Right kidney (tissue), 1 donor: ENCODE measurements at regions not wholly inside any gene's neighbourhood (a gene's known extent, or its start where the extent isn't known, plus 50 kb on each side); places are given as distances from the start of the nearest gene placed in this dataset.

ENCODE experiments used
- DNase-seq: peaks from one replicate; pipeline ENCODE4 v3.0.0-alpha.2; 2016

GRCh38 chr11:113553235-113553634 is 78.0 kb upstream of the DRD2 start:
- no peak for DNase-seq

GRCh38 chr11:113552271-113552670 is 77.1 kb upstream of the DRD2 start:
- DNase-seq, result no peak

DNA sequence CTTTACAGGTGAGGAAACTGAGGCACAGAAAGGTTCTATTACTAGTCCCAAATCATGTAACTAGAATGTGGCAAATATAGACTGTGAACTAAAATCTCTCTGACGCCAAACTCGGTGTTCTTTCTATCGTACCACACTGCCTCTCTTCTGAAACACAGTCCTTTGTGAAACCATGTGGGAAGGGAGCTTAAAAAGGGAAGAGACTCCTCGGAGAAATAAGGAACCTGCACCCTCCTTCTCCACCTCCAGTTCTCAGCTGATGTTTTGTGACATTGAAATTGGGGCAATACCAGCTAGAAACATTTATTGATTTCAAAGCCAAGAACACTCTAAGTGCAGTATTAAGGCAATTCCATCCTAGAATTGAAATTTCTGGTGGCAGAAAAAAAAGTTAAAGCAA is 76.4 kb upstream of the DRD2 start:
- no peak for DNase-seq

DNA sequence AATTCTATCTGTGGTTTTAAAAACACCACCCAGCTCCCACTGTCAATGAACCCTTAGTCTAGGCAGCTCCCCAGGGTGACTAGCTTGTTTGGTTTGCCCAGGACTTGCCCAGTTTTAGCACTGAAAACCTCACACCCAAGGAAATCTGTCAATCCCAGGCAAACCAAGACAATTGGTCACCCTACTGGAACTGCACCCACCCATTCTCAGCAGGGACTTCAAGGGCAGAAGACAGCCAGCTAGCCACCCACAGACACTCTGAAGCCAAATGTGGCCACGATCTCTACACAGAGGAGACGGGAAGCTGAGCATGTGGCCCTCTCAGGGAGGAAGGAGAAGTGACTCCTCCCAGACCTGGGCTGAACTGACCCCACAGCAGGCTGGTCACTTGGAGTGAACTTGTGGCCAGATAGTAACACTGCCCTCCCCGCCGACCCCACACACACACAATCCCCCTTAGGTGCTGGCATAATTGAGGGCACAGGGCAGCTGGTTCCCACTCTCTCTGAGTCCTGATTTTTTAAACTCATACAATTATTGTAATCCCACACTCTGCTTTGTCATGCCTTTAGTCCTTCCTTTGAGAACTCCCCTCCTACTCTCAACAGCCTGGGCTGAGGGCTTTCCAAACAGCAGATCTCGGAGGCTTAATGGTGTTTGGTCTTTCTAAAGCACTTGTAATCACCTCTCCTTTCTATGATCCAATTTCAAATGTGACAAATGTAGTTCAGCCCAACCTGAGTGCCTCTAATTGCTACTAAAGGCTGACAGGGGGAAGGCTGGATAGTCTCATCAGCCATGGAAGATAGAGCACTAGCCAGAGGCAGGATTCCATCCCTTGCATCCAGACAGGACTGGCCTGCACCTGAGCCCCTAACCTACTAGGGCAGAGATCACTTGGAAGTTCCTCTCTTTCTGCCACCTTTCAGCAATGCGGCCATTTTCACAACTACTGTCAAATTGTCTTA is 74.7 kb upstream of the DRD2 start:
- DNase-seq, result no peak

DNA sequence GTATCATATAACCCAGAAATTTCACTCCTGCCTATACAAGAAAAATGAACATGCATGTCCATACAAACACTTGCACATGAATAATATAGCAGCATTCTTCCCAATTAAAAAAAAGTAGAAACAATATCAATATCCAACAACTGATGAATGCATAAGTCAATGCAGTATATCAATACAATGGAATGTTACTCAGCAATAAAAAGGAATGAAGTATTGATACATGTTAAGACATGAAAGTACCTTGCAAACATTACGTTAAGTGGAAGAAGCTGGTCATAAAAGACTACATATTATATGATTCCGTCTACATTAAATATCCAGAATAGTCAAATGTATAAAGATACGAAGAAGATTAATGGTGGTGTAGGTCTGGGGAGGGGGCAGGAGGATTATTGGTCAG is 73.9 kb upstream of the DRD2 start:
- no peak for DNase-seq

- no peak for DNase-seq
These were observed 72.5 kb upstream of the DRD2 start for GRCh38 chr11:113547739-113548138.

- DNase-seq, result no peak
These were observed 71.7 kb upstream of the DRD2 start for GRCh38 chr11:113546757-113547507.

GRCh38 chr11:113542420-113542819 is 67.2 kb upstream of the DRD2 start:
- no peak for DNase-seq

- no peak for DNase-seq
These were observed 65.5 kb upstream of the DRD2 start for GRCh38 chr11:113540416-113541330.

GRCh38 chr11:113538451-113539412 is 63.5 kb upstream of the DRD2 start:
- no peak for DNase-seq

- no peak for DNase-seq
These were observed 59.4 kb upstream of the DRD2 start for GRCh38 chr11:113534625-113535024.

DNA sequence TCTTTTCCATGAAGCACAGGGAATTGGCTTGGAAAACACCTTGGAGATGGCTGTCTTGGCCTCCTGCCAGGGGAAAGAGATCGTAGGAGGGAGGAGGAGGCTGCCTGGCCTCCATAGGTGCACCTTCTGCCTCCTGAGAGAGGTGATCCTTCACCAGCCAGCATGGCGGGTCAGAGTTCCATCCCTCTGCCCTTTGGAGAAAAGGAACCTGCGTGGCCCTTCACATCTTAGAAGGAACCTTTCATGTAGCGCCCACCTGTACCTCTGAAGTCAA is 58.2 kb upstream of the DRD2 start:
- DNase-seq, result no peak

GRCh38 chr11:113532697-113533424 is 57.7 kb upstream of the DRD2 start:
- peak; percentile 21 for DNase-seq

DNA sequence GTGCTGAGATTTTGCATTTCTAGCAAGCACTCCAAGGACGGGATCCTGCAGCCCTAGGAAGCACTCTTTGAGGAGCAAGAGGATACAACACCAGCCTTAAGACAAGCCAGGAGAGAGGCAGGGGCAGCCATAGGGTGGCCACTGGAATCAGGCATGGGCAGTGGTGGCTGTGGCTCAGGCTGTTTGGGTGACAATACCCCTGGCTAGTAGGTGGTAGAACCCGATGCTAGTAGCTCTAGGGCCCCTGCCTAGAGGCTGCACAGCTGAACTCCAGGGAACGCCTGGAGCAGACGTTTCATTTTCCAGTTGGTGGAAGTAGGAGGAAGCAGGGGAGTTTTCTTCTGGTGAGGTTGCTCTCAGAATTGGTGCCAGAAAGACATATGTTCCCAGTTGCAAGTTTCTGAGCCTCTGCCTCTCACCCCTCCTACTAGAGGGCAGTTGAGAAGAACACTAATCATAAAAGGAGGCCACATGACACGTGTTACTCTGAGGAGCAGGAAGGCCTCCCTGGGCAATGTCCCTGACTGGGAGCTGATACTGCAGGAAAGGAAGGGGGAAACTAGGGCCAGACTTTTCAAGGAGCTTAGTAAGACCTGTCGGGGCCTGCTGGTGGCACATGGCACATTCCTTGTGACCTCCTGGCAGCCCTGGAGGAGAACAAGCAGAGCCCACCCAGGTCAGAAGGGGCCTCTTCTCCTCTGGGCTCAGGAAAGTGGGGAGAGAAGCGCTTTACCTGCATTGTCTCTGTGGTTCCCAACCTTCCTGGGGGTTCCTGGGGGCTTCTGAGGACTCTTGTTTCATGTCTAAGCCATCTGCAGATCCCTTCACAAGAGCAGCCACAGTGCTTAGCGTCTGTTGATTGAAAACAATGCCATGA is 56.6 kb upstream of the DRD2 start:
- peak; percentile 13 for DNase-seq

DNA sequence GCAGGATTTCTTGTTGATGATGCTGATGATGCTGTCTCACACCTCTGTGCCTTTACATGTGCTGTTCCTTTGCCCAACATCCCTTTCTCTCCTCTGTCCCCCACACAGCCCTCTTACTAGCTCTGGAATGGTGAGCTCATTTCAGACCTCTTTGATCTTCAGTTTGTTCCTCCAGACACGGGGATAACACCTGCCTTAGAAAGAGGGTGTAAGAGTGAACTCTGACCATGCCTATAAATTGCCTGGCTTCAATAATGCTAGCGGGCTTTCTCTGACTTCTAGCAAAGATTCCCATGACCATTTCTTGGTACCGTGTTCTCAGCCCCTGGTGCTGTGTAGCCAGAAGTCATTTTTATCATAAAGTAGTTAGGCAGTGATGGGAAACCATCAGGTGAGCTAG is 55.9 kb upstream of the DRD2 start:
- no peak for DNase-seq

DNA sequence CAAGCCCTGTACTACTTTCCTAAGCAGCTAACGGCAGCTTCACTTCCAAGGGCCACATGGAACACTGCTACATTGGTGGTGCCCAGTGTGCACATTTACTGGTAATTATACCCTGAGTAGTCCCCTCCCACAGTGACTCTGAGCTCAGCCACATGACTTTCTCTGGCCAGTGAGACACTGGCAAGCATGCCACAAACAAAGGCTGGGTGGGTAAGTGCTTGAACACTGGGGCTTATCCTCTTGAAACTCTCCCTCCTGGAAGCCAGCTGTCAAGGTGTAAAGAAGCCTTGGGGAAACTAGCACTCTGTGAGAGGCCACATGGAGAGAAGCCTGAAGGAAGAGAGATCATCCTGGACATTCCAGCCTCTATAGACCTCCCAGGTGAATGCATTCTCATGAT is 54.4 kb upstream of the DRD2 start:
- DNase-seq, result no peak

DNA sequence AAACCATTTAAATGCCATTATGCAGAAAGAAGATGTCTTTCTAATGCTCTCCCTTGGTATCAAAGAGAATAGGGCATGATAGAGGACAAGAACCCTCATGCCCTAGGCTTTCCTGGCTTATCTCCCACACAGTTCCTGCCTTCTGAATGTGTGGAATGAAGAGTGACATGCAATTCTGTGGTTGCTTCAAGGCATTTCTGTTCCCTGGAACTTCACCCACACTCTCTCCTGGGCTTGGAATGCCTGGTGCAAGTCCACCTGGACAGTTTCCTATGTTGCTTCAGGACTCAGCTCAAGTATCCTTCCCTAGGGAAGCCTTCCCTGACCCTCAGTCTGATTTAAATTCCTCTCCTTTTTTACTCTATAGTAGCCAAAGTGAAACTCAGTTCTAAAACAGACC is 53.8 kb upstream of the DRD2 start:
- no peak for DNase-seq

DNA sequence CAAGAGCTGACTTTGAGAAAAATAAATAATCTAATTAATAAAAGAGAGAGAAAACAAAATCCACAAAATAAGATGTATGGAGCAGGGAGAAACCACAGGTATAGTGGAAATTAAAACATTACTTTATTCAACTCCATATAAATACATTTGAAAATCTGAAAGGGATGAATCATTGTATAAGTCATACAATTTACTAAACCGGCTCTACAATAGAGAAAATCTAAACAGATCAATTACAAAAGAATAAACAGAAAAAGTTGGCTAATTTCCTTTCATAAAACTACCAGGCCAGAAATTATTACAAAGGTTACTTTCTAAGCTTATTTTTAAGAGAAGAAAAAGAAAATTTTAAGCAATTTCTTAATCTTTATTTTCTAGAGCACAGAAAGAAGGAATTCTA is 51.3 kb upstream of the DRD2 start:
- DNase-seq, result no peak
